GM18511 (cell line): ENCODE measurements at regions not wholly inside any gene's neighbourhood (a gene's known extent, or its start where the extent isn't known, plus 50 kb on each side); places are given as distances from the start of the nearest gene placed in this dataset.

Experiments used
- ATAC-seq: cut with Tn5 transposase; IDR thresholded peaks from one replicate; pipeline ENCODE4 v1.9.1; 2021; ENCODE audit warnings: mild to moderate bottlenecking, moderate library complexity; ENCODE audit not compliant: unreplicated experiment

DNA sequence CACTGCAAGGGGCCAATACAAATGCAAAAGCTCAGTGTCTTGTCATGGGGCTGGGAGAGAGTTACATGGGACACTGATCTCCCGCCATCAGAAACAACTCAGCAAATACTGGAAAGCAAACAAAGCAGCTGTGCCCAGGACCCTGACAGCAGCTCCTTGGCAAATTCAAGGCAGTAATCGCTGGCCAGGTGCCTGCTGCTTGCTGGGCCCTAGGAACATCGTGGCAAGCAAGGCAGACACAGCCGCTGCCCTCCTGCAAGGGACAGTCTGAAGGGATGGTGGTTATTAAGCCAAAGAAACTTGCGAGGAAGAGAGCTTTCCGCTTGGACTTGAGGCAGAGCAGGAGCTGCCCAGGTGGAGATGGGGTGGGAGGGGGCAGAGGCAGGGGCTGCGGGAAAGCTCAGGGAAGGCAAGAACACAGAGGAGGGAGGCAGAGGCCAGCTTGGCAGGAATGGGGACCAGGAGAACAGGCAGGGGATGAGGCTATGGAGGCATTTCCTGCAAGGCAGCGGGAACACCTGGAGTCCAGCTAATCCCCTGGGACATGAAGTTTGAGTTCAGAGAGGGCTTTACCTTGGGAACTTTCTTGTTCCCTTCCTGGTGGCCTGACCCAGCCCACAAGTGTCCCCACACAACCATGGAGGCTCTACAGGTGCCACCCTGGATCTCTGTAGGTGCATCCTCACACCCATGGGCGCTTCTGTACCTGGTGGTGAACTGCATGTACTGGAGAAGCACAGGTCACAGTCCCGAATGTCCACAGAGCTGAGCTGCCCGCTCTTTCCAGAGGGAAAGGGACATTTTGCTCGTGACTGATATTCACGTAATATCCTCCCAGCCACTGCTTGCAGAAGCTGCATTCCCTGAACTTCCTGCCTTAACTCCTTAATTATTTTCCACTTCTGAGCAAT, 78.7 kb upstream of the ATP2B2 start:
- ATAC-seq, result no peak

GRCh38 chr3:10585945-10586344, 80.6 kb upstream of the ATP2B2 start:
- ATAC-seq, result no peak

GRCh38 chr3:10594915-10595314, 89.5 kb upstream of the ATP2B2 start:
- no peak for ATAC-seq

GRCh38 chr3:10596746-10597448, 91.5 kb upstream of the ATP2B2 start:
- no peak for ATAC-seq

GRCh38 chr3:10597733-10598132, 92.3 kb upstream of the ATP2B2 start:
- ATAC-seq, result no peak

GRCh38 chr3:10599017-10599416, 93.6 kb upstream of the ATP2B2 start:
- no peak for ATAC-seq

DNA sequence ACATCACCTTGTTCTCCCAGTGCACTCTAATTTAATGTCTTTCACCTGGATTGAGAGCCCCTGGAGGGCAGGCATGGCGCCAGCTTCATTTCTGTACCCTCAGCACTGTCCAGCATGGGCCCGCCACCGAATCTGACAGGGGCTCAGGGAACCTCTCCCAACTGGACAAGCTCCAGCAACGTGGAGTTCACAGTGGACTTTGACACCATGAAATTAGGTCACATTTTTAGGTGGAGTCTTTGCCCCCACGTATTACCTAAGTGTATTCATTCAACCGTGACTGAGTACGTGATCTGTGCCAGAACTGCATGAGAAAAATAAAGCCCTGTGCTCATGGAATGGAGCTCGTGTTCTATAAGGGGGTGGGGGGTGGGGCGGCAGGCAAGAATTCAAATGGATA, 94.1 kb upstream of the ATP2B2 start:
- ATAC-seq, result no peak

GRCh38 chr3:10600296-10600714, 94.9 kb upstream of the ATP2B2 start:
- ATAC-seq, result no peak

GRCh38 chr3:10600726-10601125, 95.3 kb upstream of the ATP2B2 start:
- ATAC-seq, result no peak

GRCh38 chr3:10601151-10601856, 95.9 kb upstream of the ATP2B2 start:
- no peak for ATAC-seq

DNA sequence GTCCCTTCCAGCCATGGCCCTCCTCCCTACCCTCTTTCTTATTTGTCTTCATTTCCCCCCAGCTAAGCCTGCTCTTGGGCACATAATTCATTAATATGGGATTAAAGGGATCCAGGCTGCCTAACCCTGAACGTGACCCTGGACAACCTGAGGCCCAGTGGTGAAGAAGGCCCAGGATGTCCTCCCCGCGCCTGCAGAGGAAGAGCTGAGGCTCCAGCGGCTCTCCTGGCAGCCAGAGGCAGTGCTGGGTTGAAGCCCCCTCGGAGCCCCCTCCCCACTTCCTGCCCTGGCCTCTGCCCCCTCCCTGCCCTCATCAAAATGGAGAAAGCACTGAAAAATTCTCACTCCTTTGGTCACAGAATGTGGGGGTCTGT, 96.5 kb upstream of the ATP2B2 start:
- no peak for ATAC-seq

DNA sequence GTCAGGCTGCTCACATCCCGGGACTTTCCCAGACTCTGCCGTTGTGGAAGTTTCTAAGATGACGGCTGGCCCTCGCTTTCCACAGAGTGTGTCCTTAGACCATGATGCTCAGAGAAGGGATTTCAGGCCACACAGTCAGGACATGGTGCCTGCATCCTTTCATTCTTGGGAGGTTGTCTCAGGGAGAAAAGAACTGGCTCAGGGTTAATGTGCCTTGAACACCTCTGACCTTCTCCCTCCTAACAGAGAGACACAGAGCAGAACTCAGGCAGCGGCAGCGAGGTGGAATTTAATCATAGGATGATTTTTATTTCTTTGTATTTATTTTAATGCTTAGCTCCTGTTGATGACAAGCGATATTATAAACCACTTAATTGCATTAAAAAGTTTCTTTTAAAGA, 96.9 kb upstream of the ATP2B2 start:
- ATAC-seq, result no peak

- ATAC-seq, result no peak
Observed at GRCh38 chr3:10602769-10603768, 97.7 kb upstream of the ATP2B2 start.

- no peak for ATAC-seq
Observed at GRCh38 chr3:10609134-10609533, 103.7 kb upstream of the ATP2B2 start.

GRCh38 chr3:10614168-10614567, 108.8 kb upstream of the ATP2B2 start:
- no peak for ATAC-seq

- ATAC-seq, result no peak
Observed at GRCh38 chr3:10615715-10616114, 110.3 kb upstream of the ATP2B2 start.

- ATAC-seq, result no peak
Observed at GRCh38 chr3:10616321-10616720, 110.9 kb upstream of the ATP2B2 start.

- ATAC-seq, result no peak
Observed at GRCh38 chr3:10619989-10620832, 114.8 kb upstream of the ATP2B2 start.

- no peak for ATAC-seq
Observed at GRCh38 chr3:10620833-10621082, 115.4 kb upstream of the ATP2B2 start.
